ENCODE measurements at regions not wholly inside any gene's neighbourhood (a gene's known extent, or its start where the extent isn't known, plus 50 kb on each side); places are given as distances from the start of the nearest gene placed in this dataset.

- DNase-seq (ENCODE audit: low read depth in 2 of 2), result no peak
These were observed 191.1 kb downstream of the MAP2K6 start for GRCh38 chr17:69605571-69605970.

GRCh38 chr17:69606142-69606800, 191.8 kb downstream of the MAP2K6 start:
- no peak for DNase-seq (ENCODE audit: low read depth in 2 of 2)

- peak in 1 of 2 experiments; percentile 11 for DNase-seq (ENCODE audit: low read depth in 2 of 2)
These were observed 192.8 kb downstream of the MAP2K6 start for GRCh38 chr17:69607162-69607834.

- no peak for DNase-seq (ENCODE audit: low read depth in 2 of 2)
These were observed 193.6 kb downstream of the MAP2K6 start for GRCh38 chr17:69608141-69608540.

GRCh38 chr17:69608808-69609472, 194.4 kb downstream of the MAP2K6 start:
- no peak for DNase-seq (ENCODE audit: low read depth in 2 of 2)

- no peak for DNase-seq (ENCODE audit: low read depth in 2 of 2)
These were observed 195.2 kb downstream of the MAP2K6 start for GRCh38 chr17:69609473-69610305.

GRCh38 chr17:69620363-69620762, 205.9 kb downstream of the MAP2K6 start:
- no peak for DNase-seq (ENCODE audit: low read depth in 2 of 2)

GRCh38 chr17:69625474-69625873, 211.0 kb downstream of the MAP2K6 start:
- no peak for DNase-seq (ENCODE audit: low read depth in 2 of 2)

GRCh38 chr17:69630056-69630635, 215.6 kb downstream of the MAP2K6 start:
- no peak for DNase-seq (ENCODE audit: low read depth in 2 of 2)

GRCh38 chr17:69634844-69635243, 220.3 kb downstream of the MAP2K6 start:
- no peak for DNase-seq (ENCODE audit: low read depth in 2 of 2)

- no peak for DNase-seq (ENCODE audit: low read depth in 2 of 2)
These were observed 223.1 kb downstream of the MAP2K6 start for GRCh38 chr17:69637446-69638156.

GRCh38 chr17:69639096-69639495, 224.6 kb downstream of the MAP2K6 start:
- DNase-seq (ENCODE audit: low read depth in 2 of 2), result no peak

GRCh38 chr17:69640073-69640472, 225.6 kb downstream of the MAP2K6 start:
- DNase-seq (ENCODE audit: low read depth in 2 of 2), result no peak

- DNase-seq (ENCODE audit: low read depth in 2 of 2), result no peak
These were observed 229.2 kb downstream of the MAP2K6 start for GRCh38 chr17:69643686-69644085.

- no peak for DNase-seq (ENCODE audit: low read depth in 2 of 2)
These were observed 232.2 kb downstream of the MAP2K6 start for GRCh38 chr17:69646729-69647128.

- no peak for DNase-seq (ENCODE audit: low read depth in 2 of 2)
These were observed 236.4 kb downstream of the MAP2K6 start for GRCh38 chr17:69650881-69651280.

GRCh38 chr17:69651921-69652320, 237.4 kb downstream of the MAP2K6 start:
- no peak for DNase-seq (ENCODE audit: low read depth in 2 of 2)

- no peak for DNase-seq (ENCODE audit: low read depth in 2 of 2)
These were observed 240.7 kb downstream of the MAP2K6 start for GRCh38 chr17:69654981-69655855.

- no peak for DNase-seq (ENCODE audit: low read depth in 2 of 2)
These were observed 241.4 kb downstream of the MAP2K6 start for GRCh38 chr17:69655902-69656301.
